HepG2 (cell line): ENCODE measurements at regions not wholly inside any gene's neighbourhood (a gene's known extent, or its start where the extent isn't known, plus 50 kb on each side); places are given as distances from the start of the nearest gene placed in this dataset.

ENCODE experiments used
- ATAC-seq: fragments of 200-7000 bp; cut with Tn5 transposase; 3 replicates; pipeline ENCODE4 v1.9.1; 2020; ENCODE audit warnings: mild to moderate bottlenecking, moderate library complexity
- BruUV-seq: library from RNA; stranded (reverse); fragments of 400-500 nt; replicated peaks from 2 replicates; lab custom pipeline; 2021; lab: Mats Ljungman, UMichigan
- CTCF ChIA-PET: fragments of 300-600 bp; formaldehyde crosslinking; extraction: SDS; loops from one replicate; lab custom pipeline; 2021; ENCODE audit warnings: low total read pairs, inconsistent platforms, low intra/inter-chr PET ratio; lab: Yijun Ruan, JAX
- POLR2A ChIA-PET: fragments of 350-600 bp; sonication (Branson Sonifier 250); formaldehyde crosslinking; loops from one replicate; lab custom pipeline; 2020; ENCODE audit warnings: antibody characterized with exemption, inconsistent platforms; lab: Yijun Ruan, JAX
- DNase-seq: peaks from one replicate; pipeline ENCODE4 v3.0.0-alpha.2; 2015; ENCODE audit warnings: low spot score
- FAIRE-seq: peaks from 3 replicates; lab custom pipeline; 2011; peaks lifted over from hg19 to GRCh38; lab: Jason Lieb, UNC
- H2AFZ ChIP-seq: one replicate; pipeline ENCODE4 v1.6.1; 2011; ENCODE audit warnings: low read length, inconsistent platforms
- H3K27ac ChIP-seq: fragments of 300-600 bp; 3 replicates; pipeline ENCODE4 v1.8.0; 2011; ENCODE audit warnings: mixed run types, mild to moderate bottlenecking, mixed read lengths, low read length, inconsistent platforms; ENCODE audit not compliant: insufficient read depth; ENCODE audit errors: extremely low read length
- H3K27me3 ChIP-seq, 2 experiments: fragments of 200-600 bp in 1 of 2; 2 replicates in 1 of 2; 3 replicates in 1 of 2; pipeline versions ENCODE4 v1.6.0 to v1.8.0; 2011; ENCODE audit warnings: low read length in 2 of 2, mild to moderate bottlenecking in 2 of 2, moderate library complexity in 2 of 2, inconsistent platforms in 1 of 2; ENCODE audit not compliant: insufficient read depth in 2 of 2, control insufficient read depth in 1 of 2
- H3K36me3 ChIP-seq, 2 experiments: fragments of 200-600 bp in 1 of 2; replicated peaks in 1 of 2; 2 replicates in 1 of 2; 3 replicates in 1 of 2; pipeline versions ENCODE4 v1.5.1 to v1.8.0; 2011; ENCODE audit warnings: low read length in 2 of 2, inconsistent platforms in 1 of 2; ENCODE audit not compliant: insufficient read depth in 2 of 2, control insufficient read depth in 1 of 2
- H3K4me1 ChIP-seq: 2 replicates; pipeline ENCODE4 v1.5.1; 2012; ENCODE audit warnings: low read length, inconsistent platforms; ENCODE audit not compliant: insufficient read depth
- H3K4me2 ChIP-seq: 2 replicates; pipeline ENCODE4 v1.6.0; 2011; ENCODE audit warnings: low read depth, low read length, inconsistent platforms
- H3K4me3 ChIP-seq, 3 experiments: fragments of 200-600 bp in 1 of 3; sonication (generic), shearing (Covaris generic) in 1 of 3; replicated peaks in 1 of 3; 2 replicates each; pipeline ENCODE4 v1.5.1; 2011 to 2016; ENCODE audit warnings: low read length in 3 of 3, inconsistent platforms in 2 of 3, low read depth in 2 of 3, mild to moderate bottlenecking in 2 of 3, control low read depth in 1 of 3, mixed read lengths in 1 of 3; ENCODE audit not compliant: insufficient read depth in 1 of 3
- H3K79me2 ChIP-seq: one replicate; pipeline ENCODE4 v1.6.1; 2011; ENCODE audit warnings: low read length, inconsistent platforms; ENCODE audit not compliant: insufficient read depth
- H3K9ac ChIP-seq: 2 replicates; pipeline ENCODE4 v1.6.0; 2011; ENCODE audit warnings: mild to moderate bottlenecking, low read depth, low read length, inconsistent platforms; ENCODE audit not compliant: insufficient read depth
- H3K9me3 ChIP-seq: 2 replicates; pipeline ENCODE4 v1.5.1; 2012; ENCODE audit warnings: mild to moderate bottlenecking, low read length
- H4K20me1 ChIP-seq: 2 replicates; pipeline ENCODE4 v1.6.0; 2011; ENCODE audit warnings: inconsistent platforms, mild to moderate bottlenecking, low read length, moderate library complexity; ENCODE audit not compliant: insufficient read depth
- ARID3A ChIP-seq: IDR thresholded peaks from 2 replicates; pipeline ENCODE4 v1.6.1; 2012; ENCODE audit warnings: low read depth, low read length, improper control_type of control experiment
- DNMT1 ChIP-seq: sonication (generic); formaldehyde crosslinking; IDR thresholded peaks from 2 replicates; pipeline ENCODE4 v1.5.1; 2020; ENCODE audit warnings: mild to moderate bottlenecking, missing genetic modification reagents
- HINFP ChIP-seq: sonication (generic); formaldehyde crosslinking; IDR thresholded peaks from 2 replicates; pipeline ENCODE4 v1.4.0; 2020; ENCODE audit warnings: low read depth, mild to moderate bottlenecking, missing genetic modification reagents
- KDM2A ChIP-seq: sonication (generic); formaldehyde crosslinking; IDR thresholded peaks from 2 replicates; pipeline ENCODE4 v1.4.0; 2020; ENCODE audit warnings: low read depth, missing genetic modification reagents, borderline replicate concordance
- ONECUT2 ChIP-seq: sonication (generic); formaldehyde crosslinking; IDR thresholded peaks from 2 replicates; pipeline ENCODE4 v1.4.0; 2020; ENCODE audit warnings: missing genetic modification reagents
- RXRA ChIP-seq: sonication (generic); formaldehyde crosslinking; IDR thresholded peaks from 2 replicates; pipeline ENCODE4 v1.5.1; 2020; ENCODE audit warnings: missing genetic modification reagents
- ZNF484 ChIP-seq: sonication (generic); formaldehyde crosslinking; IDR thresholded peaks from 2 replicates; pipeline ENCODE4 v1.5.1; 2020; ENCODE audit warnings: mild to moderate bottlenecking, low read depth, missing genetic modification reagents, borderline replicate concordance
- ZNF720 ChIP-seq: sonication (generic); formaldehyde crosslinking; IDR thresholded peaks from 2 replicates; pipeline ENCODE4 v1.4.0; 2020; ENCODE audit warnings: missing genetic modification reagents
- ZNF740 ChIP-seq: sonication (generic); formaldehyde crosslinking; IDR thresholded peaks from 2 replicates; pipeline ENCODE4 v1.4.0; 2020; ENCODE audit warnings: missing genetic modification reagents
- WGBS: methylation state at CpG from one replicate; pipeline ENCODE4 v1.1.6; 2017; ENCODE audit warnings: low lambda C conversion rate; 5-methylcytosine and 5-hydroxymethylcytosine counted together
- in situ Hi-C: cut with HindIII; loops from 2 replicates; pipeline ENCODE4 v1.10.0; 2017; ENCODE audit warnings: low pct_unique_long_range_greater_than_20kb; ENCODE audit not compliant: extremely low pct_ligation_motif_present
- intact Hi-C: fragments of 100-400 bp; cut with micrococcal nuclease; formaldehyde crosslinking; loops from one replicate; pipeline ENCODE4 v1.10.0; 2022; ENCODE audit not compliant: unreplicated experiment

GRCh38 chr9:16082796-16083195 is 530.0 kb downstream of the CCDC171 start (continued):
- TF ChIP-seq ZNF720 (CRISPR knock-in tag) (no peak), HINFP (CRISPR knock-in tag) (no peak), ARID3A (no peak), ONECUT2 (CRISPR knock-in tag) (no peak), KDM2A (CRISPR knock-in tag) (no peak), RXRA (CRISPR knock-in tag) (no peak), DNMT1 (CRISPR knock-in tag) (no peak), ZNF484 (CRISPR knock-in tag) (no peak)
- TF ChIP-seq, all 625 proteins: peak for 0

- H3K4me2 ChIP-seq: no peak overlapping the region
- no peaks in the 10 kb centered on the region for H3K79me2 ChIP-seq
- H3K9ac ChIP-seq: no peak overlapping the region
- intact Hi-C loops (no loop called here), in situ Hi-C loops (no loop called here)
- no peaks in the 10 kb centered on the region for H4K20me1 ChIP-seq
- H3K27ac ChIP-seq: no peak overlapping the region
- WGBS: 0% methylated on average over 2 of the region's 5 CpGs
- H3K4me1 ChIP-seq: no peaks in the 10 kb centered on the region
- ChIA-PET CTCF (no interaction called here), POLR2A (no interaction called here)
- DNase-seq (no peak), FAIRE-seq (no peak), ATAC-seq (no peak)
- no peak for TF ChIP-seq ZNF740
- BruUV-seq: no TSS peak
- no peaks in the 10 kb centered on the region for H3K36me3 ChIP-seq
- H3K4me3 ChIP-seq: no peak overlapping the region
- no peaks in the 10 kb centered on the region for H3K27me3 ChIP-seq
- no peaks in the 10 kb centered on the region for H3K9me3 ChIP-seq
- no peak overlapping the region for H2AFZ ChIP-seq
Observed at GRCh38 chr9:16085167-16085726, 532.4 kb downstream of the CCDC171 start.
